Right cardiac atrium (tissue), 5 donors: ENCODE measurements at regions not wholly inside any gene's neighbourhood (a gene's known extent, or its start where the extent isn't known, plus 50 kb on each side); places are given as distances from the start of the nearest gene placed in this dataset.
A peak's percentile ranks its signal among the peaks of the same experiment; 100 is the strongest.

Source experiments
- ATAC-seq, 2 donors: fragments of 200-7000 bp; cut with Tn5 transposase; one replicate each; pipeline versions ENCODE4 v1.8.0 to v1.9.1; 2020; ENCODE audit warnings: moderate library complexity in 2 of 2, mild to moderate bottlenecking in 1 of 2
- DNase-seq, 3 donors: peaks; one replicate each; pipeline ENCODE4 v3.0.0-alpha.2; 2020
- H3K27ac ChIP-seq: one replicate; pipeline ENCODE4 v1.5.1; 2013; ENCODE audit warnings: mild to moderate bottlenecking, low read length, control low read depth, moderate library complexity
- H3K27me3 ChIP-seq: one replicate; pipeline ENCODE4 v1.6.1; 2013; ENCODE audit not compliant: control insufficient read depth, insufficient read depth
- H3K4me1 ChIP-seq: one replicate; pipeline ENCODE4 v1.6.1; 2013; ENCODE audit warnings: low read length; ENCODE audit not compliant: control insufficient read depth, insufficient read depth
- H3K4me3 ChIP-seq: one replicate; pipeline ENCODE4 v1.5.1; 2013; ENCODE audit warnings: low read length, control low read depth
- H3K9me3 ChIP-seq: one replicate; pipeline ENCODE4 v1.6.1; 2013; ENCODE audit warnings: low read length; ENCODE audit not compliant: control insufficient read depth
- WGBS: extraction: QIAGEN DNeasy Blood & Tissue Kit; methylation state at CpG from one replicate; pipeline ENCODE4 v1.1.7; 2013; 5-methylcytosine and 5-hydroxymethylcytosine counted together
- intact Hi-C, 4 donors: fragments of 100-400 bp; cut with DNase I; formaldehyde crosslinking; loops; one replicate each; pipeline versions ENCODE4 v1.11.0 to v1.14.0; 2022 to 2023
- donor health status: healthy with polysubstance abuse.
- donor health status: DM: no; HTN: yes; CAD: no.
- donor health status: DM: no; HTN: no; CAD: no.
- donor health status: DM: no; HTN: yes; CAD: no; lungs with severe emphysema.
- donor health status: DM: yes; HTN: yes; CAD: no.

DNA sequence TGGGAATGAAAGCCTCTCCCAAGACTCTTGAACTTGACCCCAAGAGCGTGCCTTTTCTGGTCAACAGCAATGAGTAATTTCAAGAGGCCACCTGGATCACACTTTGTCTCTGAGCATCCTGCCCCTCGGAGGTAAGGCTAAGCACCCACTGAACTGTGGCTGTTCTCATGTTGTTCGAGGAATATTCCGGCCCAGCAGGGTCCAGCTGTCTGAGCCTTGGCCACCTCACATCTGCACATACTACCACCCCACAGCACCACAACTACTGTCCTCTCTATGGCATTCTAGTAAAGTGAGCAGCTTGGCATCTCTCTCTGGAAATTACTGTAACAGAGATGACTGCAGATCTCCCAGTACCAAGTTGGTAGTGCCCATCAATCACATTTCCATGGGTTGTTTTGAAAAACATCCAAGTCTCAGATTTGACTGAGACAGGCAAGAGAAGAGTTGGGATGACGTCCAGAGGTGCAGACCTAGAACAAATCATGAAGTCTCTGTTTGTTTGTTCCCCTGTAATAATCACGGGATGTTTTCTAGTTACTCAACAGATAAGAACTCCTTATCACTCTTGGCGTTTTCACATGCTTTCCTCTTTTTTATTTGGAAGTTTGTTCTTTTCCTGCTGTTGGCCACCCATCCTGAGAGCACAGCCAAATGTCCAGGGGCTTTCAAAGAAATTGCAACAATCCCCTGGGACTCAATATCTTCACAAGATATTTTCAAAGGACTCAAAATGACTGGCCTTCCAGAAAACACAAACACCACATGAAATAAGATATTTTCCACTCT is 336.0 kb upstream of the TNP1 start:
- Histone ChIP-seq H3K9me3 (peaks cover 2% of the 10 kb centered on the region), H3K4me3 (no peak overlapping the region), H3K27me3 (no peaks in the 10 kb centered on the region), H3K27ac (no peak overlapping the region), H3K4me1 (no peaks in the 10 kb centered on the region)
- intact Hi-C loops = no loop called here
- peak in 1 of 3 donors; percentile 57 for DNase-seq
- WGBS = 54% methylated on average over 7 of the region's 7 CpGs
- ATAC-seq = peak; percentile 32 to 45

DNA sequence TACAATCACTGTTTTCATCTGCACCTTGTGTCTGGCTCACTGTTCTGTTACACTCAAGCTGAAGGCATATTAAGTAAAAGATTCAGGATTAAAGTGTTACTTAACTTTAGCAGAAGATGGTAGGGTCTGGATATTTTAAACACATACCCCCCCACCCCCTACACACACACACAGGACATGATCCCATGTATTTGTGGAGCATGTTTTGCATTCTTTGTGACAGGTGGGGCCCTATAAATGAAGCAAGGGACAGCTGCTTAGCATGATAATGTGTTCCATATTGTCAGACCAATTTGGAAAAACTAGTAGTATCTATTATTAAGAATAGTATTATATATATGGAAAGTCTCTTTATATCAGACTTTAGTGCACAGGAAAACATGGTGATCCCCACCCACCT is 335.2 kb upstream of the TNP1 start:
- Histone ChIP-seq H3K27ac (no peak overlapping the region), H3K9me3 (peaks cover 2% of the 10 kb centered on the region), H3K4me1 (no peaks in the 10 kb centered on the region), H3K27me3 (no peaks in the 10 kb centered on the region), H3K4me3 (no peak overlapping the region)
- no peak for DNase-seq
- ATAC-seq = no peak
- intact Hi-C loops = no loop called here

DNA sequence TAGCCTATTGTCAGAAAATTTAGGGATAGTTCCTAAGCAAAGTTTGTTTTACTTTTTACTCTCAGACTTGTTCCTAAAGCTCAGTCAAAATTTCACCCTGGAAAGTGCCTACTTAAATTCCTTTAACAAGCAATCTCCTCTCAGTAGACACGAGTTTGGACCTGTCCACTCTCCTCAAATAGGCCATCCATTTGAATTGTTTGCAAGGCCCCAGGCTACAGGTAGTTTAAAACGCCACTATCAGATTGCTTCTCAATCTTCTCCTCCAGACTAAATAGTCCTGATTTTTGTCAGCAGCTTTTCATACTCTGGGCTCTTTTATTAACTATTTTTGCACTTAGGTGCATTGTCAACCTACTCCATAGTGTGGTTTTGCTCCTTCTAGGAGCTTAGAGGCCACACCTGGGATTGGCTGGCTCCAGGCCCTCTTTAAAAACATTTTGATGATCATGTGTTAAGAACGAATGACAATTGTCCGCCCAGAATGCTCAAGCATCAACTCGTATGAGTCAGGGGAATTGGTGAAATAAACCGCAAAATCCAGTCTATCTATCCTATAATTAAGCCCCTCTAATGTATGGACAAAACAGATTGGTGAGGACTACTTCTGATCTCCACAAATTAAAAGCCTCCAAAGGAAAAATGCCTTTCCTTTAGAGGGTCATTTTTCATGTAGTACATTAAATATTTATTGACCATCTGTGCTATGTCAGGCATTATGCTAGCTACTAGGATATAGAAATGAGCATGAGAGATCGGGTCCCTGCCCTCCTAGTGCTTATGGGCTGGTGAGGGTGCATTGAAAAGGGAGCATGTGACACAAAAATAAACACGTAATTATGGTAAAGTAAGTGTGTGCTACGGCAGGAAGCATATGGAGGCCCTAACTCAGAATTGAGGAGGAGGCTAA is 333.8 kb upstream of the TNP1 start:
- no peak for DNase-seq
- no peak overlapping the region for H3K4me3 ChIP-seq
- no peak for ATAC-seq
- no peaks in the 10 kb centered on the region for H3K27me3 ChIP-seq
- intact Hi-C loops = no loop called here
- peaks cover 2% of the 10 kb centered on the region for H3K9me3 ChIP-seq
- no peaks in the 10 kb centered on the region for H3K4me1 ChIP-seq
- WGBS = 92% methylated on average over 9 of the region's 9 CpGs
- H3K27ac ChIP-seq = no peak overlapping the region

DNA sequence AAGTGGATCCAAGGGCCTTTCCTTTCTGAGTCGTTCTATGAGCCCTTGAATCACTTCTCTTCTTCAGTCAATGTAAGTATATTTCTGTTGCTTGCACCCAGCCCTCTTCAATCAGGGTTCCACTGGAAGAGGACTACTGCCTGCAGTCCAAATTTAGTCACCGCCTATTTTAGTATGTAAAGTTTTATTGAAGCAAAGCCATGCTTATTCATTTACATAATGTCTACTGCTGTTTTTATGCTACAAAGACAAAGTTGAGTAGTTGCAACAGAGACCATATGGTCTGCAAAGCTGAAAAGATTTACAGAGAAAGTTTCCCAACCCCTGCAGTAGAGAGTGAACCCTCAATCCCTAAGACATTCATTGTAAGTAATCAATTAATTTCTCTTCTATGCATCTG is 332.5 kb upstream of the TNP1 start:
- ATAC-seq = no peak

DNA sequence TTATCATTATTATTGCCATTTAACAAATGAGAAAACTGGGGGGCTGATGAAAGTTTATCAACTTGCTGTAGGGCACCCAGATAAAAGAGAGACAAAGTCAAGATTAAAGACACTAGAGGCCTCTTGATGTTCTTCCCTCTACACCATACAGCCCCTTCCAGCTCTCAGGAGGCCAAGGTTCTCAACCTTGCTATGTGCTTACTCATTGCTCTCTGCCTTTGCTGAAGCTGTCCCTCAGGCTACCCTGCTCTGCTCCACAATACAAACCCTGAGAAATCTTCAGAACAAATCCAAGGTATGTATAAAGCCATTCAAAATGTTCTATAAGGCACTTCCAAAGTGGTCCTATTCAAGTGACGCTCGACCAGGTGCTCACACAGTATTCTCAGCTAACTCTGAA is 329.9 kb upstream of the TNP1 start:
- no peaks in the 10 kb centered on the region for H3K27me3 ChIP-seq
- no peaks in the 10 kb centered on the region for H3K4me1 ChIP-seq
- H3K9me3 ChIP-seq = no peaks in the 10 kb centered on the region
- intact Hi-C loops = no loop called here
- 97% methylated on average over 2 of the region's 2 CpGs for WGBS
- H3K4me3 ChIP-seq = no peak overlapping the region
- DNase-seq (no peak), ATAC-seq (no peak)
- no peak overlapping the region for H3K27ac ChIP-seq

More for the DNA sequence above, 332.5 kb upstream of the TNP1 start:
- Histone ChIP-seq H3K9me3 (peaks cover 2% of the 10 kb centered on the region), H3K27me3 (no peaks in the 10 kb centered on the region), H3K27ac (no peak overlapping the region), H3K4me3 (no peak overlapping the region), H3K4me1 (no peaks in the 10 kb centered on the region)
- intact Hi-C loops = no loop called here
- no peak for DNase-seq
- WGBS = 86% methylated on average over 2 of the region's 2 CpGs

DNA sequence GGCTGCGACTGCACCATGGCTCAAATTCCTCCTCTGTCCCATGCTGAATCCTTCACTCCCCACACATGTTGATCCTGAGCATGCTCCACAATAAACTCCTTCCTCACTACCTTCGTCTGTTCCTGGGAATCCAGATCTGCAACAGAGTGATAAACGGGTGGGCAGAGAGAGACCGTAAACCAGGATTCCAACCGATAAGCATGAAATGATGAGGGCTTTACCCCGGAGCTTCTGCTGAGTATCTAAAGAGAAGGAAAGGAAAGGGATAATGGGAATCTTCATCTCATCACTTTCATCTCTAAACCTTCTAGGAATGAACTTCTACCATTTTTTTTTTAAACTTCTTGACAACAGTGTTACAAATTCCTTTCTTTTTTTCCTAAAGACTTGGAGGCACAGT is 329.3 kb upstream of the TNP1 start:
- no peaks in the 10 kb centered on the region for H3K4me1 ChIP-seq
- ATAC-seq = no peak
- WGBS = 85% methylated on average over 6 of the region's 6 CpGs
- H3K9me3 ChIP-seq = no peaks in the 10 kb centered on the region
- H3K4me3 ChIP-seq = no peak overlapping the region
- H3K27me3 ChIP-seq = no peaks in the 10 kb centered on the region
- H3K27ac ChIP-seq = no peak overlapping the region
- intact Hi-C loops = no loop called here
- no peak for DNase-seq

DNA sequence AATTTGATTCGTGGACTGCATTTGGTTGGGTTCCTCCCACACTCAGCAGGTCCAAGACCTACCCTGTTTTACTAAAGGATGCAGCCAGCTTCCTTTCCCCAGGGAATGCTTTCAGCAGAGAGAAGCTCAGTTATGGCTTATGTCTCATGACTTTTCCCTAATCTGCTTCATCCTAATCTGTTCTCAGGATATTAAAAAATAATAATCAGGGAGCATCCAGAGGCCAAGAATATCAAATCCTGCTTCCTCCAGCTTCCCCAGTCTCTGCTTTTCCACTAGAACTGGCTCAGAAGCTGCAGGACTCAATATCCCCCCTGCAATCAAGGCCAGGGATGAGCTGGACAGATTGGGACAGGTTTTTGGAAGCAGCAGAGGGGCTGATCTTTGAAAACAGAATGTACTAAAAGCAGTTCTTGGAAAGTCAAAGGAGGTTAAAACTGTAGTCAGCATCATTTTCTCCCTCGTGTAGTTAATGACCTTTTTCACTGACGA is 326.9 kb upstream of the TNP1 start:
- no peaks in the 10 kb centered on the region for H3K27me3 ChIP-seq
- H3K4me3 ChIP-seq = no peak overlapping the region
- intact Hi-C loops = no loop called here
- peak in 2 of 3 donors; percentile 14 to 35 for DNase-seq
- no peaks in the 10 kb centered on the region for H3K9me3 ChIP-seq
- peak overlapping the region; percentile 54 for H3K27ac ChIP-seq
- H3K4me1 ChIP-seq = peaks cover 2% of the 10 kb centered on the region
- 48% methylated on average over 3 of the region's 3 CpGs for WGBS
- ATAC-seq = peak; percentile 79 to 87

DNA sequence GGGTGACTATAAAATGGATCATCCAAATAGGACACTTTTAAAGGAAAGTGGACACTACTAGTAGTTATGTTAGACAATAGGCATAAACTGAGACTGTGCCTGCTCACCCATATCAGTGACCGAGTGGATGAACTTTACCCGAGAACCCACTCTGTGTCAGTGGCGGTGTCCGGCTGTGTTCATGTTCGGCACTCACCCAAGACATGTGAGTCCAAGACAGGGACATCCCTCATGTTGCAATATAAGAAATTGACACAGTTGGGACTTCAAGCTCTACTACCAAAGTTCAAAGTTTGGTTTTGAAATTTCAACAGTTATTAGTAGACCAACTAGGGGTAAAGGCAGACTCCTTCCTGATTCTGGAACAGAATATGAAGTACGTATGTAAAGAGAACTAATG is 326.3 kb upstream of the TNP1 start:
- intact Hi-C loops = no loop called here
- DNase-seq = peak; percentile 28 to 65 (median 62)
- peak; percentile 61 to 63 for ATAC-seq
- H3K9me3 ChIP-seq = no peaks in the 10 kb centered on the region
- no peak overlapping the region for H3K4me3 ChIP-seq
- H3K4me1 ChIP-seq = peaks cover 2% of the 10 kb centered on the region
- WGBS = 70% methylated on average over 6 of the region's 6 CpGs
- no peaks in the 10 kb centered on the region for H3K27me3 ChIP-seq
- no peak overlapping the region for H3K27ac ChIP-seq

DNA sequence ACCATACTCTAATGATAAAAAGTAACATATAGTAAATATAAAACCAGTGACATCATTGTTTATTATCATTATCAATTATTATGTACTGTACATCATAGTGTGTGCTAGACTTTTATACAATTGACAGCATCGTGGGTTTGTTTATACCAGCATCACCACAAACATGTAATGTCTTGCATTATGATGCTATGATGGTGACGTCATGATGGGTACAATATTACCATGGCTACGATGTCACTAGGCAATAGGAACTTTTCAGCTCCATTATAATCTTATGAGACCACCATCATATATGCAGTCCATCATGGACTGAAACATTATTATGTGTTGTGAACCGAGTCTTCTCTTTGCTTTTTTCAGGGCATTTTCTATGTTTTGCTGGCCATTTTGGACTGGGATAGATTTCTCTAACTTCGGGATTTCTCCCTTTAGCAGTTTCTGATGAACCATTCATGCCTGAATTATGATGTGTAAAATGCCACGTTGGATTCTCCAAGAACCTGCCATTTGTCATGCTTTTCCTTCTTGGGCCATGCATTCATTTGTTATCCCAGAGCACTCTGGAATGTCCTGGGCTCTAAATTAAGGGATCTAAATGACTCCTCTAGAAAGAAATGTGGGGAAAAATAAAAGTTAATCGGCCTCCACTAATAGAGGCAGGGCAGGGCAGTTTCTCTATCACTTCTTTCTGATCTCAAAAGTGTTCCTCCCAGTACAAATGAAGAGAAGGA is 325.6 kb upstream of the TNP1 start:
- DNase-seq = no peak
- WGBS = 87% methylated on average over 7 of the region's 7 CpGs
- no peaks in the 10 kb centered on the region for H3K9me3 ChIP-seq
- peaks cover 2% of the 10 kb centered on the region for H3K4me1 ChIP-seq
- H3K27ac ChIP-seq = no peak overlapping the region
- H3K4me3 ChIP-seq = no peak overlapping the region
- no peak for ATAC-seq
- intact Hi-C loops = no loop called here
- no peaks in the 10 kb centered on the region for H3K27me3 ChIP-seq

DNA sequence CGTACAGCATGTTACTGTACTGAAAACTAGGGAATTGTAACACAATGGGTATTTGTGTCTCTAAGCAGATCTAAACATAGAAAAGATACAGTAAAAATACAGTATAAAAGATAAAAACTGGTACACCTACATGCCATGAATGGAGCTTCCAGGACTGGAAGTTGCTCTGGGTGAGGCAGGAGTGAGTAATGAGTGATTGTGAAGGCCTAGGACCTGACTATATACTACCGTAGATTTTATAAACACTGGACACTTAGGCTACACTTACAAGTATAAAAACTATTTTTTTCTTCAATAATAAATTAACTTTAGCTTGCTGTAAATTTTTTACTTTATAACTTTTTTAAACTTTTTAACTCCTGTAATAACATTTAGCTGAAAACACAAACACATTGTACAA is 324.4 kb upstream of the TNP1 start:
- Histone ChIP-seq H3K9me3 (no peaks in the 10 kb centered on the region), H3K4me1 (peaks cover 2% of the 10 kb centered on the region), H3K4me3 (no peak overlapping the region), H3K27ac (no peak overlapping the region), H3K27me3 (no peaks in the 10 kb centered on the region)
- DNase-seq = no peak
- no peak for ATAC-seq
- WGBS = 91% methylated on average over 2 of the region's 2 CpGs
- intact Hi-C loops = no loop called here

DNA sequence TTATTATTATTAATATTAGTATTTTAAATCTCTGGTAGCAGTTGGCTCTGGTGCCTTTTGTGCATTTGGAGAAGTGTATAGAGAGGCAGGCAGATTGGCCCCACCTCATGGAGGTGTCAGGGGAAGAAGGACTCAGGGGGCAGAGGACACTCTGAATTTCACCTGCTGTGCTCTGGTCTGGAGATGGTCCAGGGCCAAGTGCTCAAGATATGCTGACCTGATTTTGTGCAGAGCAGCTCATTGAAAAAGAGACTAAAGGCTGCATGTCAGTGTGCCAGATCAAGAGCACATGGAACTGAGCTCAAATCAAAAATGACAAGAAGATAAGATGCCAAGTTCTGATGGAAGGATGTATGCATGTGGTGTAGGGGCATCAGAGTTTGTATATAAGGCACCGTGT is 323.6 kb upstream of the TNP1 start:
- Histone ChIP-seq H3K9me3 (no peaks in the 10 kb centered on the region), H3K27ac (no peak overlapping the region), H3K4me3 (no peak overlapping the region), H3K4me1 (peaks cover 2% of the 10 kb centered on the region), H3K27me3 (no peaks in the 10 kb centered on the region)
- ATAC-seq = no peak
- 84% methylated on average over 1 of the region's 1 CpG for WGBS
- DNase-seq = no peak
- intact Hi-C loops = no loop called here
